Neural cell (in vitro differentiated cells): ENCODE measurements at regions not wholly inside any gene's neighbourhood (a gene's known extent, or its start where the extent isn't known, plus 50 kb on each side); places are given as distances from the start of the nearest gene placed in this dataset.

ENCODE experiments used
- CTCF ChIP-seq: fragments of 450-650 bp; IDR thresholded peaks from 2 replicates; pipeline ENCODE4 v1.5.1; 2014; ENCODE audit warnings: antibody characterized with exemption, mild to moderate bottlenecking, moderate library complexity; ENCODE audit not compliant: poor library complexity, severe bottlenecking
- EP300 ChIP-seq: fragments of 450-650 bp; conservative IDR thresholded peaks from 2 replicates; pipeline ENCODE4 v1.6.1; 2014; ENCODE audit warnings: antibody characterized with exemption, mild to moderate bottlenecking, moderate library complexity; ENCODE audit not compliant: poor library complexity, severe bottlenecking
- EZH2 ChIP-seq: fragments of 200-600, 300-800 bp; shearing (Covaris generic), sonication (generic); IDR thresholded peaks from 2 replicates; pipeline ENCODE4 v1.6.1; 2014; ENCODE audit warnings: antibody characterized with exemption, low read length, borderline replicate concordance, mild to moderate bottlenecking; ENCODE audit not compliant: insufficient read depth, poor library complexity, severe bottlenecking
- MXI1 ChIP-seq: fragments of 450-650 bp; conservative IDR thresholded peaks from 2 replicates; pipeline ENCODE4 v1.6.1; 2014; ENCODE audit warnings: antibody characterized with exemption, mild to moderate bottlenecking; ENCODE audit not compliant: poor library complexity, severe bottlenecking
- POLR2AphosphoS5 ChIP-seq: IDR thresholded peaks from 2 replicates; pipeline ENCODE4 v1.6.1; 2012
- RAD21 ChIP-seq: fragments of 450-650 bp; conservative IDR thresholded peaks from 2 replicates; pipeline ENCODE4 v1.6.1; 2014; ENCODE audit warnings: antibody characterized with exemption, mild to moderate bottlenecking, moderate library complexity
- REST ChIP-seq: IDR thresholded peaks from 2 replicates; pipeline ENCODE4 v1.6.1; 2012; ENCODE audit warnings: borderline replicate concordance
- TAF1 ChIP-seq: IDR thresholded peaks from 2 replicates; pipeline ENCODE4 v1.6.1; 2012; ENCODE audit warnings: low read depth

- TF ChIP-seq EP300, result no peak
- TF ChIP-seq CTCF, result no peak
- no peak for TF ChIP-seq TAF1
- TF ChIP-seq RAD21, result no peak
- TF ChIP-seq EZH2, result no peak
- no peak for TF ChIP-seq MXI1
- no peak for TF ChIP-seq REST
- TF ChIP-seq POLR2AphosphoS5, result no peak
Observed at GRCh38 chr2:144032566-144032965, 487.4 kb downstream of the ZEB2 start.
